ENCODE measurements at regions not wholly inside any gene's neighbourhood (a gene's known extent, or its start where the extent isn't known, plus 50 kb on each side); places are given as distances from the start of the nearest gene placed in this dataset.

GRCh38 chr14:101199028-101199770 is 295.7 kb upstream of the RTL1 start:
- no peaks in the 10 kb centered on the region for H4K20me1 ChIP-seq (ENCODE audit: insufficient read depth, low read length)
- ChIA-PET POLR2A (no interaction called here), CTCF (ENCODE audit: low intra/inter-chr PET ratio, low total read pairs) (no interaction called here)
- in situ Hi-C loops (cut with HindIII; ENCODE audit: extremely low pct_ligation_motif_present, low pct_unique_long_range_greater_than_20kb), result no loop called here
- no peaks in the 10 kb centered on the region for H3K36me3 ChIP-seq (replicated peaks in 1 of 2; ENCODE audit: control insufficient read depth in 1 of 2, insufficient read depth in 2 of 2, low read length in 2 of 2)
- intact Hi-C loops (cut with micrococcal nuclease; ENCODE audit: unreplicated experiment), result no loop called here
- ATAC-seq, result no peak
- TF ChIP-seq MED13 (CRISPR knock-in tag; IDR thresholded peaks at IDR 0.05), result no peak
- no peak for TF ChIP-seq ZNF569 (CRISPR knock-in tag; IDR thresholded peaks at IDR 0.05; ENCODE audit: borderline replicate concordance)
- no peak for TF ChIP-seq CEBPG (CRISPR knock-in tag; IDR thresholded peaks at IDR 0.05)
- TF ChIP-seq TRIM22 (IDR thresholded peaks at IDR 0.05), result no peak
- TF ChIP-seq CEBPZ (IDR thresholded peaks at IDR 0.05; ENCODE audit: low read length), result no peak
- TF ChIP-seq ZNF512B (CRISPR knock-in tag; IDR thresholded peaks at IDR 0.05; ENCODE audit: borderline replicate concordance), result no peak
- TF ChIP-seq ZHX1 (CRISPR knock-in tag; IDR thresholded peaks at IDR 0.05; ENCODE audit: low read depth), result no peak
- no peak for TF ChIP-seq ZFP90 (CRISPR knock-in tag; IDR thresholded peaks at IDR 0.05; ENCODE audit: borderline replicate concordance)
- TF ChIP-seq ZNF616 (CRISPR knock-in tag; IDR thresholded peaks at IDR 0.05; ENCODE audit: low read depth), result no peak
- no peak for TF ChIP-seq THAP11 (CRISPR knock-in tag; IDR thresholded peaks at IDR 0.05)
- no peak for TF ChIP-seq NFIB (CRISPR knock-in tag; IDR thresholded peaks at IDR 0.05; ENCODE audit: borderline replicate concordance)
- WGBS (ENCODE audit: low lambda C conversion rate), result 68% methylated on average over 14 of the region's 17 CpGs
- DNase-seq (ENCODE audit: low spot score), result no peak
- no peak overlapping the region for H3K4me3 ChIP-seq (replicated peaks in 1 of 3; ENCODE audit: insufficient read depth in 1 of 3, low read depth in 2 of 3, low read length in 3 of 3)
- no peak overlapping the region for H3K9ac ChIP-seq (ENCODE audit: insufficient read depth, low read depth, low read length)
- H3K9me3 ChIP-seq (ENCODE audit: low read length), result no peaks in the 10 kb centered on the region
- BruUV-seq (replicated peaks), result no TSS peak
- H2AFZ ChIP-seq (ENCODE audit: low read length), result no peak overlapping the region
- no peak overlapping the region for H3K27ac ChIP-seq (ENCODE audit: extremely low read length, insufficient read depth, low read length)
- no peaks in the 10 kb centered on the region for H3K4me1 ChIP-seq (ENCODE audit: insufficient read depth, low read length)
- no peak overlapping the region for H3K4me2 ChIP-seq (ENCODE audit: low read depth, low read length)
- H3K27me3 ChIP-seq (ENCODE audit: control insufficient read depth in 1 of 2, insufficient read depth in 2 of 2, low read length in 2 of 2), result peaks cover 5 to 27% of the 10 kb centered on the region in 2 experiments; a peak in 4 of 5 replicates
- no peaks in the 10 kb centered on the region for H3K79me2 ChIP-seq (ENCODE audit: insufficient read depth, low read length)
- no peak for FAIRE-seq
